H1 (cell line): ENCODE measurements at regions not wholly inside any gene's neighbourhood (a gene's known extent, or its start where the extent isn't known, plus 50 kb on each side); places are given as distances from the start of the nearest gene placed in this dataset.

ENCODE experiments used
- CTCF ChIA-PET: fragments of 300-600 bp; sonication (Branson Sonifier 250); formaldehyde crosslinking; loops from one replicate; lab custom pipeline; 2021; ENCODE audit not compliant: partially characterized antibody; lab: Charles Lee
- POLR2A ChIA-PET: fragments of 300-600 bp; sonication (Branson Sonifier 250); formaldehyde crosslinking; loops from one replicate; lab custom pipeline; 2021; ENCODE audit warnings: inconsistent platforms; ENCODE audit not compliant: partially characterized antibody; lab: Charles Lee
- DNase-seq, 2 experiments: peaks; one replicate each; pipeline versions ENCODE4 v3.0.0 to v3.0.0-alpha.2; 2010 to 2022; ENCODE audit warnings: low spot score in 2 of 2, low read depth in 1 of 2, mixed read lengths in 1 of 2
- FAIRE-seq: peaks from 2 replicates; lab custom pipeline; 2011; peaks lifted over from hg19 to GRCh38; lab: Jason Lieb, UNC
- H2AFZ ChIP-seq: 2 replicates; pipeline ENCODE4 v1.8.1; 2012; ENCODE audit warnings: low read length, inconsistent platforms
- H2AK5ac ChIP-seq: 2 replicates; pipeline ENCODE4 v1.6.1; 2013; ENCODE audit warnings: low read depth, low read length
- H2BK120ac ChIP-seq: replicated peaks from 2 replicates; pipeline ENCODE3; 2013; ENCODE audit warnings: low read depth, low read length, inconsistent platforms
- H2BK12ac ChIP-seq: 2 replicates; pipeline ENCODE4 v1.6.1; 2013; ENCODE audit warnings: low read depth, low read length
- H2BK15ac ChIP-seq: 2 replicates; pipeline ENCODE4 v1.6.1; 2013; ENCODE audit warnings: low read length
- H2BK20ac ChIP-seq: 2 replicates; pipeline ENCODE4 v1.6.1; 2013; ENCODE audit warnings: low read length
- H2BK5ac ChIP-seq: 2 replicates; pipeline ENCODE4 v1.6.1; 2013; ENCODE audit warnings: low read depth, low read length
- H3K14ac ChIP-seq: 2 replicates; pipeline ENCODE4 v1.6.1; 2013; ENCODE audit warnings: inconsistent platforms; ENCODE audit not compliant: insufficient read length
- H3K18ac ChIP-seq: 2 replicates; pipeline ENCODE4 v1.6.1; 2013; ENCODE audit warnings: low read length; ENCODE audit errors: extremely low read depth
- H3K23ac ChIP-seq: 2 replicates; pipeline ENCODE4 v1.6.1; 2013; ENCODE audit warnings: inconsistent platforms; ENCODE audit not compliant: insufficient read length
- H3K23me2 ChIP-seq: 2 replicates; pipeline ENCODE4 v1.6.1; 2013; ENCODE audit warnings: low read depth, low read length
- H3K27ac ChIP-seq: 2 replicates; pipeline ENCODE4 v1.6.1; 2011; ENCODE audit warnings: low read depth, low read length, inconsistent platforms
- H3K27me3 ChIP-seq, 4 experiments: replicated peaks in 1 of 4; 1 replicate in 1 of 4; 2 replicates in 3 of 4; pipeline versions ENCODE4 v1.6.1 to v1.8.1; 2011 to 2013; ENCODE audit warnings: low read length in 3 of 4, mild to moderate bottlenecking in 3 of 4, inconsistent platforms in 2 of 4, mixed read lengths in 2 of 4, moderate library complexity in 1 of 4; ENCODE audit not compliant: control insufficient read depth in 3 of 4, insufficient read depth in 3 of 4; ENCODE audit errors: extremely low read depth in 1 of 4
- H3K36me3 ChIP-seq, 4 experiments: 2 replicates each; pipeline versions ENCODE4 v1.6.1 to v1.8.1; 2011 to 2013; ENCODE audit warnings: mild to moderate bottlenecking in 4 of 4, low read length in 3 of 4, moderate library complexity in 2 of 4, control low read depth in 1 of 4, inconsistent platforms in 1 of 4; ENCODE audit not compliant: insufficient read depth in 4 of 4, control insufficient read depth in 2 of 4
- H3K4ac ChIP-seq: replicated peaks from 2 replicates; pipeline ENCODE3; 2013; ENCODE audit warnings: low read length, low read depth, mixed read lengths, inconsistent platforms; ENCODE audit not compliant: insufficient read length
- H3K4me1 ChIP-seq, 4 experiments: replicated peaks in 1 of 4; 1 replicate in 1 of 4; 2 replicates in 3 of 4; pipeline versions ENCODE4 v1.6.1 to v1.8.1; 2011 to 2013; ENCODE audit warnings: low read length in 3 of 4, inconsistent platforms in 2 of 4, mixed read lengths in 1 of 4; ENCODE audit not compliant: insufficient read depth in 4 of 4, control insufficient read depth in 3 of 4
- H3K4me2 ChIP-seq, 2 experiments: 2 replicates each; pipeline versions ENCODE4 v1.6.1 to v1.8.1; 2011 to 2013; ENCODE audit warnings: low read depth in 2 of 2, low read length in 2 of 2, control low read depth in 1 of 2, inconsistent platforms in 1 of 2, mild to moderate bottlenecking in 1 of 2; ENCODE audit not compliant: insufficient read depth in 1 of 2
- H3K4me3 ChIP-seq, 4 experiments: fragments of 200-600, 300-600 bp in 1 of 4; sonication (generic), shearing (Covaris generic), sonication (Bioruptor Twin) in 1 of 4; 2 replicates each; pipeline versions ENCODE4 v1.5.1 to v1.8.1; 2011 to 2016; ENCODE audit warnings: low read length in 4 of 4, low read depth in 3 of 4, control low read depth in 2 of 4, inconsistent platforms in 2 of 4, mild to moderate bottlenecking in 2 of 4, mixed read lengths in 1 of 4, moderate library complexity in 1 of 4; ENCODE audit not compliant: insufficient read depth in 2 of 4; ENCODE audit errors: extremely low read depth in 1 of 4
- H3K56ac ChIP-seq: replicated peaks from 2 replicates; pipeline ENCODE3; 2013; ENCODE audit warnings: low read depth, mild to moderate bottlenecking, mixed read lengths, low read length, inconsistent platforms; ENCODE audit not compliant: insufficient read length
- H3K79me1 ChIP-seq: 2 replicates; pipeline ENCODE4 v1.6.1; 2013; ENCODE audit warnings: low read depth, low read length, control low read depth
- H3K79me2 ChIP-seq, 2 experiments: 2 replicates each; pipeline versions ENCODE4 v1.6.1 to v1.8.1; 2012 to 2013; ENCODE audit warnings: low read length in 2 of 2, mild to moderate bottlenecking in 2 of 2, inconsistent platforms in 1 of 2; ENCODE audit not compliant: insufficient read depth in 2 of 2, control insufficient read depth in 1 of 2
- H3K9ac ChIP-seq, 4 experiments: replicated peaks in 1 of 4; 1 replicate in 1 of 4; 2 replicates in 3 of 4; pipeline versions ENCODE4 v1.6.1 to v1.8.1; 2011 to 2013; ENCODE audit warnings: low read depth in 3 of 4, low read length in 3 of 4, control low read depth in 2 of 4, mild to moderate bottlenecking in 2 of 4, moderate library complexity in 2 of 4, inconsistent platforms in 1 of 4; ENCODE audit errors: extremely low read depth in 1 of 4
- H3K9me3 ChIP-seq, 2 experiments: 2 replicates each; pipeline versions ENCODE4 v1.6.1 to v1.8.1; 2012 to 2013; ENCODE audit warnings: mild to moderate bottlenecking in 2 of 2, moderate library complexity in 2 of 2, control low read depth in 1 of 2, inconsistent platforms in 1 of 2, low read depth in 1 of 2, low read length in 1 of 2, mixed read lengths in 1 of 2; ENCODE audit not compliant: insufficient read depth in 2 of 2
- H4K20me1 ChIP-seq, 2 experiments: replicated peaks in 1 of 2; 2 replicates each; pipeline versions ENCODE3 to v1.8.1; 2011 to 2013; ENCODE audit warnings: inconsistent platforms in 2 of 2, low read length in 2 of 2, mild to moderate bottlenecking in 1 of 2; ENCODE audit not compliant: insufficient read depth in 2 of 2, control insufficient read depth in 1 of 2
- H4K5ac ChIP-seq: 2 replicates; pipeline ENCODE4 v1.6.1; 2013; ENCODE audit warnings: low read length, low read depth, mixed read lengths, inconsistent platforms; ENCODE audit not compliant: insufficient read length
- H4K8ac ChIP-seq: 2 replicates; pipeline ENCODE4 v1.8.0; 2013; ENCODE audit warnings: mild to moderate bottlenecking, moderate library complexity, low read length, inconsistent platforms; ENCODE audit not compliant: insufficient read depth; ENCODE audit errors: extremely low read depth
- H4K91ac ChIP-seq: replicated peaks from 2 replicates; pipeline ENCODE3; 2013; ENCODE audit warnings: low read length, mixed read lengths, inconsistent platforms; ENCODE audit not compliant: insufficient read length
- CEBPB ChIP-seq: IDR thresholded peaks from 2 replicates; pipeline ENCODE4 v1.6.1; 2012; ENCODE audit warnings: low read depth, low read length
- WGBS, 2 experiments: shearing (Covaris generic) in 1 of 2; methylation state at CpG; one replicate each; pipeline versions ENCODE4 v1.1.6 to v1.1.7; 2013 to 2015; ENCODE audit warnings: low lambda C conversion rate in 2 of 2, mixed read lengths in 2 of 2, inconsistent platforms in 1 of 2, low coverage in 1 of 2, missing lambda C conversion rate in 1 of 2; ENCODE audit not compliant: insufficient replicate concordance in 2 of 2, insufficient coverage in 1 of 2, insufficient read length in 1 of 2; ENCODE audit errors: extremely low coverage in 1 of 2, missing lambda C conversion rate in 1 of 2; 5-methylcytosine and 5-hydroxymethylcytosine counted together

DNA sequence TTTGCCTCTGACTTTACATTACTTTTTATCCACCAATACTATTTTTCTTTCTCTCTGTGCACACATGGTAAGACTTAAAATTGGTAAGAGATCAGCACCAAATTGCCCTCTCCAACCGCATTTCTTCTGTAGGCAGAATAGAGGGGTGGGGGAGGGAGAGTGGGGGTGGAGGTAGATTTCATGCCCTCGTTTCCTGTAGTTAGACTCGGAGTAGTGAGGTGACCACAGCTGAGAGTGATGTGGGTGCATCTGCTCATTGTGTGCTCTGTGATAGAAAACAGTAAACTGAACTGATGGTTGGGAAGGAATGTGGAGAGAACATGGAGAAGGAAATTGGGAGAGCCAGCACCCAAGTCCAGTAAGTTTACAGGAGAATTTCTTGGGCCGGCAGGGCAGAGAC, 498.3 kb downstream of the IRX1 start:
- Histone ChIP-seq H3K27ac (no peak overlapping the region), H2AK5ac (no peak overlapping the region), H3K4me3 (no peak overlapping the region), H3K23ac (no peak overlapping the region), H3K23me2 (no peaks in the 10 kb centered on the region), H4K5ac (no peak overlapping the region), H2BK120ac (no peak overlapping the region), H3K9me3 (no peaks in the 10 kb centered on the region), H4K91ac (no peak overlapping the region), H3K18ac (no peak overlapping the region), H3K14ac (no peak overlapping the region), H2BK5ac (no peak overlapping the region), H2BK20ac (no peak overlapping the region), H3K27me3 (no peaks in the 10 kb centered on the region), H3K9ac (no peak overlapping the region), H4K8ac (no peak overlapping the region), H3K4ac (no peak overlapping the region), H4K20me1 (no peaks in the 10 kb centered on the region), H2AFZ (no peak overlapping the region), H3K4me1 (no peaks in the 10 kb centered on the region), H3K36me3 (no peaks in the 10 kb centered on the region), H3K79me2 (no peaks in the 10 kb centered on the region), H3K56ac (no peak overlapping the region), H3K79me1 (no peaks in the 10 kb centered on the region), H2BK12ac (no peak overlapping the region), H3K4me2 (no peak overlapping the region), H2BK15ac (no peak overlapping the region)
- ChIA-PET POLR2A (no interaction called here), CTCF (no interaction called here)
- WGBS, 2 experiments, result 95% methylated on average over 4 of the region's 4 CpGs; no CpG with 5 or more reads in 1 of the 2 experiments
- no peak for DNase-seq
- no peak for FAIRE-seq
- TF ChIP-seq CEBPB, result no peak
